Esophagus squamous epithelium (tissue), 4 donors: ENCODE measurements at regions not wholly inside any gene's neighbourhood (a gene's known extent, or its start where the extent isn't known, plus 50 kb on each side); places are given as distances from the start of the nearest gene placed in this dataset.

ENCODE experiments used
- POLR2A ChIP-seq, 4 donors: fragments of 450-650 bp; IDR thresholded peaks; one replicate each; pipeline ENCODE4 v1.6.1; 2017; ENCODE audit warnings: antibody characterized with exemption in 4 of 4, mild to moderate bottlenecking in 4 of 4, moderate library complexity in 3 of 4
- TF ChIP-seq, protein P1 (sequence below), 6 experiments: fragments of 450-650 bp in 4 of 6; fragments of 200-600 bp in 2 of 6; sonication (generic) in 2 of 6; IDR thresholded peaks; one replicate each; pipeline ENCODE4 v1.5.1; 2016 to 2019; ENCODE audit warnings: antibody characterized with exemption in 6 of 6, mild to moderate bottlenecking in 4 of 6, moderate library complexity in 4 of 6

DNA sequence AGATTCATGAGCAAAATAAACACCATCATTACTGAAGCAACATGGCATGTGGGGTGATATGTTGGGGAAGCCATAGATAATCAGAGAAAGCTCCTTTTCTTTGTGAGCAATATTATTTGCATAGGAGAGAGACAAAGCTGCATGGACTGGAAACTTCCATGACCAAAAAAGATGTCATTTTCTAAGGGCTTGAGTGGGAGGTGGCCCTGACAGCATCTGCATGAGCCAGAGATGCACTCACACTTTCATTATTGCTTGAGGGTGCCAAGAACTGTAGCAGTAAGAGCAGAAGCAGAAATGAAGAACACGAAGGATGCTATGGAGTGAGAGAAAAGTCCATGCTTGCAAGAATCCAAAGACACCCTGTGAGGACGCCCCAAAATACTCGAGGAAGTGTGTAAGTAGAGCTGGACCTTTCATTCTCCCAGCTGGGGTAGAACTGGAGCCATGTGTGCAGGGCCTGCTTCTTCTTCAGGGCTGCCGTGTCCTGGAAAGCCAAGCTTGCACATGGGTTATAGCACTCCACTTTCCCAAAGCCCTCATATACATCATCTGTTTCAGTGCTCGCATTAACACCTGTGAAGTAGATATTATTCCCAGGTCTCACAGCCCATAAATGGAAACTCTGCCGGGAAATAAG is 851.2 kb downstream of the DHX35 start:
- TF ChIP-seq, protein P1, sequence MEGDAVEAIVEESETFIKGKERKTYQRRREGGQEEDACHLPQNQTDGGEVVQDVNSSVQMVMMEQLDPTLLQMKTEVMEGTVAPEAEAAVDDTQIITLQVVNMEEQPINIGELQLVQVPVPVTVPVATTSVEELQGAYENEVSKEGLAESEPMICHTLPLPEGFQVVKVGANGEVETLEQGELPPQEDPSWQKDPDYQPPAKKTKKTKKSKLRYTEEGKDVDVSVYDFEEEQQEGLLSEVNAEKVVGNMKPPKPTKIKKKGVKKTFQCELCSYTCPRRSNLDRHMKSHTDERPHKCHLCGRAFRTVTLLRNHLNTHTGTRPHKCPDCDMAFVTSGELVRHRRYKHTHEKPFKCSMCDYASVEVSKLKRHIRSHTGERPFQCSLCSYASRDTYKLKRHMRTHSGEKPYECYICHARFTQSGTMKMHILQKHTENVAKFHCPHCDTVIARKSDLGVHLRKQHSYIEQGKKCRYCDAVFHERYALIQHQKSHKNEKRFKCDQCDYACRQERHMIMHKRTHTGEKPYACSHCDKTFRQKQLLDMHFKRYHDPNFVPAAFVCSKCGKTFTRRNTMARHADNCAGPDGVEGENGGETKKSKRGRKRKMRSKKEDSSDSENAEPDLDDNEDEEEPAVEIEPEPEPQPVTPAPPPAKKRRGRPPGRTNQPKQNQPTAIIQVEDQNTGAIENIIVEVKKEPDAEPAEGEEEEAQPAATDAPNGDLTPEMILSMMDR (IDR thresholded peaks at IDR 0.05): no peak
- TF ChIP-seq POLR2A (IDR thresholded peaks at IDR 0.05): no peak
